K562 (cell line): ENCODE measurements at regions not wholly inside any gene's neighbourhood (a gene's known extent, or its start where the extent isn't known, plus 50 kb on each side); places are given as distances from the start of the nearest gene placed in this dataset.

Experiments used
- EWSR1 ChIP-seq: fragments of 450-650 bp; IDR thresholded peaks from 2 replicates; pipeline ENCODE4 v1.6.1; 2018; ENCODE audit warnings: borderline replicate concordance, mild to moderate bottlenecking, low read depth, moderate library complexity; ENCODE audit not compliant: partially characterized antibody
- FOXO4 ChIP-seq: fragments of 450-650 bp; formaldehyde crosslinking; IDR thresholded peaks from 2 replicates; pipeline ENCODE4 v1.4.0; 2020; ENCODE audit warnings: mild to moderate bottlenecking, moderate library complexity
- KLF10 ChIP-seq: fragments of 250-450 bp; sonication (Bioruptor Pico); IDR thresholded peaks from 2 replicates; pipeline ENCODE4 v1.6.1; 2021; ENCODE audit warnings: matching md5 sums
- KLF16 ChIP-seq: IDR thresholded peaks from 2 replicates; pipeline ENCODE4 v1.6.1; 2016; ENCODE audit warnings: antibody characterized with exemption
- MBD2 ChIP-seq: sonication (generic); IDR thresholded peaks from 2 replicates; pipeline ENCODE4 v1.6.1; 2016; ENCODE audit warnings: low read depth, borderline replicate concordance
- MGA ChIP-seq: fragments of 450-650 bp; IDR thresholded peaks from 2 replicates; pipeline ENCODE4 v1.6.1; 2016; ENCODE audit warnings: mild to moderate bottlenecking, moderate library complexity
- MIER1 ChIP-seq: fragments of 450-650 bp; IDR thresholded peaks from 2 replicates; pipeline ENCODE4 v1.6.1; 2016; ENCODE audit warnings: antibody characterized with exemption, mild to moderate bottlenecking, low read depth
- PKNOX1 ChIP-seq: fragments of 450-650 bp; IDR thresholded peaks from 2 replicates; pipeline ENCODE4 v1.6.1; 2016
- TARDBP ChIP-seq: fragments of 450-650 bp; IDR thresholded peaks from 2 replicates; pipeline ENCODE4 v1.6.1; 2016
- TEAD1 ChIP-seq, 2 experiments: fragments of 450-650 bp in 1 of 2; sonication (generic) in 1 of 2; formaldehyde crosslinking; IDR thresholded peaks; 2 replicates each; pipeline versions ENCODE4 v1.4.0 to v1.8.0; 2020 to 2022; ENCODE audit warnings: mild to moderate bottlenecking in 2 of 2, missing genetic modification reagents in 1 of 2
- ZBTB12 ChIP-seq: fragments of 250-450 bp; sonication (Bioruptor Pico); IDR thresholded peaks from 2 replicates; pipeline ENCODE4 v1.4.0; 2020
- ZNF23 ChIP-seq: fragments of 250-450 bp; sonication (Bioruptor Pico); IDR thresholded peaks from 2 replicates; pipeline ENCODE4 v1.4.0; 2020; ENCODE audit warnings: mild to moderate bottlenecking
- ZNF431 ChIP-seq: sonication (generic); formaldehyde crosslinking; IDR thresholded peaks from 2 replicates; pipeline ENCODE4 v1.8.0; 2022; ENCODE audit warnings: mild to moderate bottlenecking, missing genetic modification reagents

- TF ChIP-seq MGA (peak; percentile 87), MBD2 (no peak), EWSR1 (no peak), ZBTB12 (CRISPR knock-in tag) (no peak), PKNOX1 (peak; percentile 19; the same call in 1 of the 2 replicates), TARDBP (peak; percentile 42; the same call in 1 of the 2 replicates), TEAD1 (CRISPR knock-in tag; IDR thresholded peaks at IDR 0.05) (no peak), MIER1 (no peak), KLF16 (no peak), KLF10 (CRISPR knock-in tag) (no peak), ZNF431 (CRISPR knock-in tag) (0 out of 2 replicates have a peak, but pooled peaks have one; percentile 60), FOXO4 (CRISPR knock-in tag) (no peak), ZNF23 (CRISPR knock-in tag) (no peak)
Measured at GRCh38 chr3:72336821-72337479, 511.3 kb downstream of the SHQ1 start (continued).
